Vagina (tissue), 2 donors: ENCODE measurements at regions not wholly inside any gene's neighbourhood (a gene's known extent, or its start where the extent isn't known, plus 50 kb on each side); places are given as distances from the start of the nearest gene placed in this dataset.

Experiments used
- DNase-seq, 2 donors: peaks; one replicate each; pipeline ENCODE4 v3.0.0-alpha.2; 2017; ENCODE audit errors: extremely low spot score in 2 of 2
- H3K27ac ChIP-seq: fragments of 200-600 bp; sonication (generic); one replicate; pipeline ENCODE4 v1.5.1; 2019
- H3K27me3 ChIP-seq: fragments of 200-600 bp; sonication (generic); one replicate; pipeline ENCODE4 v1.5.1; 2019
- H3K36me3 ChIP-seq, 2 donors: fragments of 200-600 bp; sonication (generic); one replicate each; pipeline ENCODE4 v1.5.1; 2017 to 2019
- H3K4me1 ChIP-seq: fragments of 200-600 bp; sonication (generic); one replicate; pipeline ENCODE4 v1.5.1; 2019
- H3K4me3 ChIP-seq, 2 donors: fragments of 200-600 bp; sonication (generic); 1 replicate in 1 of 2; 2 replicates in 1 of 2; pipeline ENCODE4 v1.5.1; 2016 to 2019
- H3K9me3 ChIP-seq: fragments of 200-600 bp; sonication (generic); one replicate; pipeline ENCODE4 v1.5.1; 2019
- POLR2A ChIP-seq, 2 donors: fragments of 450-650 bp; IDR thresholded peaks; one replicate each; pipeline ENCODE4 v1.6.1; 2017; ENCODE audit warnings: antibody characterized with exemption in 2 of 2, mild to moderate bottlenecking in 2 of 2, moderate library complexity in 2 of 2
- POLR2AphosphoS5 ChIP-seq, 2 donors: sonication (generic); formaldehyde crosslinking; IDR thresholded peaks; one replicate each; pipeline ENCODE4 v1.9.0; 2017; ENCODE audit warnings: antibody characterized with exemption in 2 of 2, mild to moderate bottlenecking in 2 of 2, low read depth in 1 of 2; ENCODE audit not compliant: insufficient read depth in 1 of 2
- intact Hi-C: fragments of 100-400 bp; cut with DNase I; formaldehyde crosslinking; loops from one replicate; pipeline ENCODE4 v1.15.1; 2023
- TF ChIP-seq, protein P1 (sequence below), 3 experiments: fragments of 450-650 bp in 2 of 3; fragments of 200-600 bp in 1 of 3; sonication (generic) in 1 of 3; IDR thresholded peaks; one replicate each; pipeline ENCODE4 v1.5.1; 2017 to 2019; ENCODE audit warnings: antibody characterized with exemption in 3 of 3, mild to moderate bottlenecking in 2 of 3, moderate library complexity in 2 of 3

DNA sequence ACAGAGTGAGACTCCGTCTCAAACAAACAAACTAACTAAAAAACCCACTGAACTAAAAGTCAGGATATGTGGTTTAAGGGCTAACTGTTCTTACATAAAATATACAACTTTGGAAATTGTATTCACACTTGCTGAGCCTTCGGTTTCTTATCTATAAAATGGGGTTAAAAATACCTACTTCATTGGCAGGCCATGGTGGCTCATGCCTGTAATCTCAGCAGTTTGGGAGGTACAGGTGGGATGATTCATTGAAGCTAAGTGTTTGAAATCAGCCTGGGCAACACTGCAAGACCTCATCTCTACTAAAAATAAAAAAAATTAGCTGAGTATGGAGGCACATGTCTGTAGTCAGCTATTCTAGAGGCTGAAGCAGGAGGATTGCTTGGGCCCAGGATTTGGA is 115.4 kb upstream of the KLF6 start:
- Histone ChIP-seq H3K9me3 (no peaks in the 10 kb centered on the region), H3K4me3 (no peak overlapping the region), H3K4me1 (no peaks in the 10 kb centered on the region), H3K27ac (no peak overlapping the region), H3K36me3 (no peaks in the 10 kb centered on the region), H3K27me3 (no peaks in the 10 kb centered on the region)
- no peak for DNase-seq
- no peak for TF ChIP-seq POLR2AphosphoS5 (IDR thresholded peaks at IDR 0.05; ENCODE audit: insufficient read depth in 1 of 2, low read depth in 1 of 2)
- TF ChIP-seq POLR2A (IDR thresholded peaks at IDR 0.05), result no peak
- TF ChIP-seq, protein P1, sequence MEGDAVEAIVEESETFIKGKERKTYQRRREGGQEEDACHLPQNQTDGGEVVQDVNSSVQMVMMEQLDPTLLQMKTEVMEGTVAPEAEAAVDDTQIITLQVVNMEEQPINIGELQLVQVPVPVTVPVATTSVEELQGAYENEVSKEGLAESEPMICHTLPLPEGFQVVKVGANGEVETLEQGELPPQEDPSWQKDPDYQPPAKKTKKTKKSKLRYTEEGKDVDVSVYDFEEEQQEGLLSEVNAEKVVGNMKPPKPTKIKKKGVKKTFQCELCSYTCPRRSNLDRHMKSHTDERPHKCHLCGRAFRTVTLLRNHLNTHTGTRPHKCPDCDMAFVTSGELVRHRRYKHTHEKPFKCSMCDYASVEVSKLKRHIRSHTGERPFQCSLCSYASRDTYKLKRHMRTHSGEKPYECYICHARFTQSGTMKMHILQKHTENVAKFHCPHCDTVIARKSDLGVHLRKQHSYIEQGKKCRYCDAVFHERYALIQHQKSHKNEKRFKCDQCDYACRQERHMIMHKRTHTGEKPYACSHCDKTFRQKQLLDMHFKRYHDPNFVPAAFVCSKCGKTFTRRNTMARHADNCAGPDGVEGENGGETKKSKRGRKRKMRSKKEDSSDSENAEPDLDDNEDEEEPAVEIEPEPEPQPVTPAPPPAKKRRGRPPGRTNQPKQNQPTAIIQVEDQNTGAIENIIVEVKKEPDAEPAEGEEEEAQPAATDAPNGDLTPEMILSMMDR (IDR thresholded peaks at IDR 0.05), result no peak
- intact Hi-C loops, result no loop called here

DNA sequence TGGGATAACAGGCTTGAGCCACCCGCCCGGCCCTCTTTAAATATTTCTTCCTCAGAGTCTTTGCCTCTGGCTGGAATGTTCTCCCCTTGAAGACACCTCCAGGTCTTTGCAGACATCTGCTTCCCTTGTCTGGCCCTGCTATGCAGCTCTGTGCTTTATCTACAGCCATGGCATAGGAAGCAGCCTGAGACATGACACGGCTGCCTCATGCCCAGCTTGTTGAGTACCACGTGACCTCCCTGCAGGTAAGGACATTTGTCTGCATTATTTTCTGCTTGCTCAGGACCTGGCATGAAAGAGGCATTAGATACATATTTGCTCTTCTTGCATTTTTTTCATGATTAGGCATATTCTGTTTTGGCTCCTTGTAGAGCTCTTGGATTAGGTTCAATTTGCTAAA is 113.8 kb upstream of the KLF6 start:
- H3K36me3 ChIP-seq, result no peaks in the 10 kb centered on the region
- H3K9me3 ChIP-seq, result no peaks in the 10 kb centered on the region
- no peaks in the 10 kb centered on the region for H3K27me3 ChIP-seq
- no peak overlapping the region for H3K27ac ChIP-seq
- no peak overlapping the region for H3K4me3 ChIP-seq
- H3K4me1 ChIP-seq, result no peaks in the 10 kb centered on the region
- DNase-seq, result no peak
- intact Hi-C loops, result no loop called here
- TF ChIP-seq POLR2A (IDR thresholded peaks at IDR 0.05), result no peak
- TF ChIP-seq POLR2AphosphoS5 (IDR thresholded peaks at IDR 0.05; ENCODE audit: insufficient read depth in 1 of 2, low read depth in 1 of 2), result peak in 1 of 2 donors; percentile 82
- TF ChIP-seq, protein P1 (IDR thresholded peaks at IDR 0.05), result no peak

DNA sequence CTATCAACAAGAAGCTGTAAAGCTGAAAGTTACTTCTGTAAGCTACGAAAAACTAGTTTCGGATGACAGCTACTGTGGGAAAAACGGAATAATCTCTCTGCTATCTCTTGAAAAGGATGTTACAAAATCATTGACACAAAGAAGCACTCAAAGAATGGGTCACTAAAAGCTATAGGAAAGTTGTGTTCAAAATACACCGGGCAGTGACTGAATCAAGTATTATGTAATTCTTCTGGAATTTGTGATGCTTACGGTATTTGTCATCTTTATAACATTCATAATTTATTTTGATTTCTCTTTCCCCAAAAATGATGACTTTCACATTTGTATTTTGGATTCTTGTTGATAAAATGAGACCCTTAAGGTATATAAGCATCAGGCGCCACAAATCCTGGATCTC is 112.1 kb upstream of the KLF6 start:
- H3K27me3 ChIP-seq, result no peaks in the 10 kb centered on the region
- H3K36me3 ChIP-seq, result no peaks in the 10 kb centered on the region
- H3K4me3 ChIP-seq, result no peak overlapping the region
- no peak for TF ChIP-seq POLR2A (IDR thresholded peaks at IDR 0.05)
- TF ChIP-seq, protein P1 (IDR thresholded peaks at IDR 0.05), result no peak
- TF ChIP-seq POLR2AphosphoS5 (IDR thresholded peaks at IDR 0.05; ENCODE audit: insufficient read depth in 1 of 2, low read depth in 1 of 2), result no peak
- no peak for DNase-seq
- H3K27ac ChIP-seq, result no peak overlapping the region
- no peaks in the 10 kb centered on the region for H3K9me3 ChIP-seq
- intact Hi-C loops, result no loop called here
- H3K4me1 ChIP-seq, result no peaks in the 10 kb centered on the region

DNA sequence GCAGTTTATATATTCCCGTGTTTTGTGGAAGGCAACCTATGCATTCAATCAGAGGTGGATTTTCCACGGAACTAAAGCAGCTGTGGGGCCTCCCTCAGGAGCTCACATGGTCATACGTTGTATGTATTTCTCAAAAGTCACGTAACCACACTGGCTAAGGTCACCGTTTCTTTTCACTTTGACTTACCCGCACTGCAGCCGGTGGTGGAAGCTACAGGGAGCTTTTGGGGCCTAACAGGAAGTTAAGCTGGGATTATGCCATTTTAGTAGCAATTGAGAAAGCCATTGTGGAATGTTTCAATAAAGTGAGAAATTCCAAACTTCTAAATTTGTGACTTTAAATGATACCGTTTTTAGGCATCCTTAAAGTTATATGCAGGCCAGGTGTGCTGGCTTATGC is 111.2 kb upstream of the KLF6 start:
- H3K9me3 ChIP-seq, result no peaks in the 10 kb centered on the region
- H3K4me1 ChIP-seq, result no peaks in the 10 kb centered on the region
- H3K27me3 ChIP-seq, result no peaks in the 10 kb centered on the region
- no peaks in the 10 kb centered on the region for H3K36me3 ChIP-seq
- TF ChIP-seq POLR2A (IDR thresholded peaks at IDR 0.05) (no peak), POLR2AphosphoS5 (IDR thresholded peaks at IDR 0.05; ENCODE audit: insufficient read depth in 1 of 2, low read depth in 1 of 2) (no peak)
- TF ChIP-seq, protein P1 (IDR thresholded peaks at IDR 0.05), result no peak
- no peak overlapping the region for H3K27ac ChIP-seq
- intact Hi-C loops, result no loop called here
- DNase-seq, result no peak
- no peak overlapping the region for H3K4me3 ChIP-seq

DNA sequence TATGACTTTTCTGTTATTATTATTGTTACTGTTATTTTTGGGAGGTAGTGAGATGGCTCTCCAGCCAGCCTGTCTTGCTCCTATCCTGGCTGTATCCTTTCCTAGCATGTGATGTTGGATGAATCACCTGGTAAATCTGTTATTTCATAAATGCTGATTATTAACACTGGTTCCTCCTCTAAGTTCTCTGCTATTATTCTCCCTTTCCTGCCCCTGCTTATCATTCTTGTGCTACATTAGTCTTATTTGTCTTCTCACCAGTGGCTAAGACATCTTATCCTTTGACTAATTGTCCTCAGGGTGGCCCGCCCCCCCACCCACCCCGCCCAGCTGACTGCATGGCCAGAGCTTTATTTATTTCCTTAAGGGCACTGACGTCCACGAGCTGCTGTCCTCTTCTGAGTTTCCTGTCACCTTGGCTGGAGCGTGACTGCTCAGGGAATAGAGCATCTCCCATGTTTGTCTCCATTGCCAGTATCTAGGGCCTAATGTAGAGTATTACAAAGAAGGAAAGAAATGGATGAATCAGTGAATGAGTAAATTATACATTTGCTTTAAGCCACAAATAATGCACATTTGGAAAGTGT is 110.1 kb upstream of the KLF6 start:
- Histone ChIP-seq H3K4me3 (no peak overlapping the region), H3K27me3 (no peaks in the 10 kb centered on the region), H3K4me1 (no peaks in the 10 kb centered on the region), H3K9me3 (no peaks in the 10 kb centered on the region), H3K36me3 (no peaks in the 10 kb centered on the region), H3K27ac (no peak overlapping the region)
- TF ChIP-seq, protein P1 (IDR thresholded peaks at IDR 0.05), result no peak
- TF ChIP-seq POLR2A (IDR thresholded peaks at IDR 0.05) (no peak), POLR2AphosphoS5 (IDR thresholded peaks at IDR 0.05; ENCODE audit: insufficient read depth in 1 of 2, low read depth in 1 of 2) (no peak)
- intact Hi-C loops, result no loop called here
- no peak for DNase-seq
